ENCODE measurements at regions not wholly inside any gene's neighbourhood (a gene's known extent, or its start where the extent isn't known, plus 50 kb on each side); places are given as distances from the start of the nearest gene placed in this dataset.

DNA sequence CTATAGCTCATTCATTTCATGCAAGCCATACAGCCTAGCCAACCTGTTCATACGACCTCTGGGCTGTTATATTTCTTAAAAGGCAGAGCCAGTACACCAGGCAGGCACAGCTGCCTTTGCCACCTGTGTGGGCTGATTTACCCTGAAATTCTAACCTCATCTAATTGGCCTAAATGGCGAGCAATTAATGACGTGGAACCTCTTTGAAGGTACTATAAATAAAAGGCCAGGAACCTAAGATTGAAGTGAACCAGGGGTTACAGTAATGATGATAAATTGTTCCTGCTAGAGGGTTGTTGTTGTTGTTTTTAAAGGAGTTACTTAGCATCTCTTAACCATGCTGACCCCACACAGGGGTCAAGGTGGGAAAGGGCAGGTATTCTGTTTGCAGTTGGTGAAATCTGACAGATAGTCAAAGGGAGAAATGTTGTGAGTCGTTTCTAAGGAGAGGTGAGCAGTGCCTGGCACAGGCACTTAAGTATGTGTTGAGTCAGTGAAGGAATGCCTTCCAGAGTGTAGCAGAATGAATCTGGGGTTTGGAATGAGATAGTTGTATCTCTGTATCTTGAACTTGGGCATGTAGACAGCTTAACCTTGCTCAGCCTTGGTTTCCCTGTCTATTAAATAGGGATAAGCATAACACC, 213.5 kb upstream of the NAV2 start:
- Histone ChIP-seq H3K27ac (ENCODE audit: low read depth in 1 of 3, low read length in 2 of 3) (no peak overlapping the region), H3K9me3 (ENCODE audit: control insufficient read depth in 2 of 2, insufficient read depth in 1 of 2, low read depth in 1 of 2, low read length in 1 of 2) (peaks cover 0 to 5% of the 10 kb centered on the region in 2 donors), H3K4me1 (ENCODE audit: control insufficient read depth in 3 of 3, insufficient read depth in 2 of 3, low read depth in 1 of 3, low read length in 2 of 3) (no peaks in the 10 kb centered on the region), H3K36me3 (ENCODE audit: control insufficient read depth in 3 of 3, insufficient read depth in 2 of 3, low read depth in 1 of 3, low read length in 3 of 3) (no peaks in the 10 kb centered on the region), H3K27me3 (ENCODE audit: control insufficient read depth in 3 of 3, insufficient read depth in 3 of 3, low read length in 3 of 3) (peaks cover 0 to 2% (median 1%) of the 10 kb centered on the region in 3 donors), H3K4me3 (ENCODE audit: low read depth in 1 of 3, low read length in 3 of 3) (no peak overlapping the region)
- DNase-seq (no peak), FAIRE-seq (no peak)
- WGBS, 3 donors: 13 to 29% (median 20%) methylated on average over 4 of the region's 4 CpGs

DNA sequence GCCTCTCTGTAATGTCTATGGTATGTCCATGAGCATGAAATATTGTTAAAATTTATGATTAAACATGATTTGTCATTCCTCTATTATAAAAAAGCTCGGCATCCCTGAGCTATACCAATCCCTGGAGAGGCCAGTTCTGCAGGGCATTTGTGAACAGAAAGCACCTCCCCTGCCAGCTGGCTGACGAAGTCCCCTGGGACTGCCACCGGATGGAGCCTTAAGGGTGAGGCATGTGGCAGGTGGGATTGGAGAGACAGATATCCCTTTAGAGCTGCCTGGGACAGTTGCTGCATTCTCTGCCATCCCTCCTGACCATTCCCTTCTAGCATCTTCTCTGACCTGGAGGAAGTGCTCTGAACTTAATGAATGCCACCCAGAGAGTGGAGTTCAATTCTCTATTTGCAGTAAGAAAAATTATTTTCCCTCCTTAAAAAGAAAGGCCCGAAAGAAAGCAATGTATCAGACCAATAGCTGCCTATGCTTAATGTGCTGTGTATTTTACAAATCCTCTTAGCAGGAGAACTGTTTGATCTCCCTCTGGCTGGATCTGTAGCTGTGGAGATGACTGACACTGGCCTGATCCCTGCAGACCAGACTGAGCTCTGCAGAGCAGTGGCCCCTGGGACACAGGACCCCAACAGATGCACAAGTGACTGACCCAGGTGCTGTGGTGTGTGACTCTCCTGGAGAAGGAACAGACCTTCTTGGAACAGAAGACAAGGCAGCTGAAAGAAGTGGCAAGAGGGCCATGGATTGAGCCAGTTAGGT, 219.0 kb upstream of the NAV2 start:
- no peak for FAIRE-seq
- Histone ChIP-seq H3K4me3 (ENCODE audit: low read depth in 1 of 3, low read length in 3 of 3) (no peak overlapping the region), H3K36me3 (ENCODE audit: control insufficient read depth in 3 of 3, insufficient read depth in 2 of 3, low read depth in 1 of 3, low read length in 3 of 3) (no peaks in the 10 kb centered on the region), H3K27ac (ENCODE audit: low read depth in 1 of 3, low read length in 2 of 3) (no peak overlapping the region), H3K9me3 (ENCODE audit: control insufficient read depth in 2 of 2, insufficient read depth in 1 of 2, low read depth in 1 of 2, low read length in 1 of 2) (peaks cover 0 to 5% of the 10 kb centered on the region in 2 donors), H3K4me1 (ENCODE audit: control insufficient read depth in 3 of 3, insufficient read depth in 2 of 3, low read depth in 1 of 3, low read length in 2 of 3) (no peaks in the 10 kb centered on the region), H3K27me3 (ENCODE audit: control insufficient read depth in 3 of 3, insufficient read depth in 3 of 3, low read length in 3 of 3) (peaks cover 0 to 4% (median 0%) of the 10 kb centered on the region in 3 donors)
- 54 to 67% (median 61%) methylated on average over 4 of the region's 4 CpGs for WGBS, 3 donors
- no peak for DNase-seq

GRCh38 chr11:19482319-19483100, 230.1 kb upstream of the NAV2 start:
- Histone ChIP-seq H3K4me1 (ENCODE audit: control insufficient read depth in 3 of 3, insufficient read depth in 2 of 3, low read depth in 1 of 3, low read length in 2 of 3) (no peaks in the 10 kb centered on the region), H3K36me3 (ENCODE audit: control insufficient read depth in 3 of 3, insufficient read depth in 2 of 3, low read depth in 1 of 3, low read length in 3 of 3) (no peaks in the 10 kb centered on the region), H3K27me3 (ENCODE audit: control insufficient read depth in 3 of 3, insufficient read depth in 3 of 3, low read length in 3 of 3) (peaks cover 0 to 11% (median 2%) of the 10 kb centered on the region in 3 donors), H3K27ac (ENCODE audit: low read depth in 1 of 3, low read length in 2 of 3) (no peak overlapping the region), H3K9me3 (ENCODE audit: control insufficient read depth in 2 of 2, insufficient read depth in 1 of 2, low read depth in 1 of 2, low read length in 1 of 2) (no peaks in the 10 kb centered on the region), H3K4me3 (ENCODE audit: low read depth in 1 of 3, low read length in 3 of 3) (no peak overlapping the region)
- FAIRE-seq (no peak), DNase-seq (no peak)
- 70 to 83% (median 75%) methylated on average over 6 of the region's 6 CpGs for WGBS, 3 donors

- H3K36me3 ChIP-seq (ENCODE audit: control insufficient read depth in 3 of 3, insufficient read depth in 2 of 3, low read depth in 1 of 3, low read length in 3 of 3): no peaks in the 10 kb centered on the region
- FAIRE-seq (no peak), DNase-seq (no peak)
- 69 to 83% (median 69%) methylated on average over 2 of the region's 2 CpGs for WGBS, 3 donors
- no peaks in the 10 kb centered on the region for H3K4me1 ChIP-seq (ENCODE audit: control insufficient read depth in 3 of 3, insufficient read depth in 2 of 3, low read depth in 1 of 3, low read length in 2 of 3)
- no peaks in the 10 kb centered on the region for H3K9me3 ChIP-seq (ENCODE audit: control insufficient read depth in 2 of 2, insufficient read depth in 1 of 2, low read depth in 1 of 2, low read length in 1 of 2)
- no peak overlapping the region for H3K27ac ChIP-seq (ENCODE audit: low read depth in 1 of 3, low read length in 2 of 3)
- no peak overlapping the region for H3K4me3 ChIP-seq (ENCODE audit: low read depth in 1 of 3, low read length in 3 of 3)
- H3K27me3 ChIP-seq (ENCODE audit: control insufficient read depth in 3 of 3, insufficient read depth in 3 of 3, low read length in 3 of 3): peaks cover 0 to 16% (median 2%) of the 10 kb centered on the region in 3 donors
Measured at GRCh38 chr11:19480540-19480939, 232.1 kb upstream of the NAV2 start.

DNA sequence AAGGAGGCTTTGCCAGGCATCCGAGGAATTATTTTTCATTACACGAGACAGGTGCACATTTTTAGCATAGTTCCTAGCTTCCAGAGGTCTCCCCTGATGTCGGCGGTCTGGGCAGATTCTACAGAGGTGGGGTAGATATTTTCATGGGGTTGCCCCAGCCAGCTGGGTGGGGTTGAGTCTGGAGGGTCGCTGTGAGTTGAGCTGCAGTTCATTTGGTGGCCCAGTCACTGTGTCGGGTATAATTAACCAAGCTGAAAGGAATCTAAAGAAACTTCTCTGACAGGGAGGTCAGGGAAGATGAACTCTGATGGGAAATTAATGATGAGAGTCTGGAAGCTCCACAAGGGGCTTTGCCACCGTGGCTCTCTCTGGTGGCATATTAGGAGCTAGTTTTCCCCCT, 233.7 kb upstream of the NAV2 start:
- FAIRE-seq: no peak
- no peaks in the 10 kb centered on the region for H3K9me3 ChIP-seq (ENCODE audit: control insufficient read depth in 2 of 2, insufficient read depth in 1 of 2, low read depth in 1 of 2, low read length in 1 of 2)
- H3K27ac ChIP-seq (ENCODE audit: low read depth in 1 of 3, low read length in 2 of 3): no peak overlapping the region
- peaks cover 0 to 18% (median 2%) of the 10 kb centered on the region in 3 donors for H3K27me3 ChIP-seq (ENCODE audit: control insufficient read depth in 3 of 3, insufficient read depth in 3 of 3, low read length in 3 of 3)
- no peaks in the 10 kb centered on the region for H3K4me1 ChIP-seq (ENCODE audit: control insufficient read depth in 3 of 3, insufficient read depth in 2 of 3, low read depth in 1 of 3, low read length in 2 of 3)
- no peak for DNase-seq
- 43 to 57% (median 53%) methylated on average over 7 of the region's 7 CpGs for WGBS, 3 donors
- H3K36me3 ChIP-seq (ENCODE audit: control insufficient read depth in 3 of 3, insufficient read depth in 2 of 3, low read depth in 1 of 3, low read length in 3 of 3): no peaks in the 10 kb centered on the region
- no peak overlapping the region for H3K4me3 ChIP-seq (ENCODE audit: low read depth in 1 of 3, low read length in 3 of 3)

- H3K9me3 ChIP-seq (ENCODE audit: control insufficient read depth in 2 of 2, insufficient read depth in 1 of 2, low read depth in 1 of 2, low read length in 1 of 2): no peaks in the 10 kb centered on the region
- FAIRE-seq (no peak), DNase-seq (no peak)
- H3K4me1 ChIP-seq (ENCODE audit: control insufficient read depth in 3 of 3, insufficient read depth in 2 of 3, low read depth in 1 of 3, low read length in 2 of 3): no peaks in the 10 kb centered on the region
- no peaks in the 10 kb centered on the region for H3K36me3 ChIP-seq (ENCODE audit: control insufficient read depth in 3 of 3, insufficient read depth in 2 of 3, low read depth in 1 of 3, low read length in 3 of 3)
- peaks cover 0 to 19% (median 2%) of the 10 kb centered on the region in 3 donors for H3K27me3 ChIP-seq (ENCODE audit: control insufficient read depth in 3 of 3, insufficient read depth in 3 of 3, low read length in 3 of 3)
- peak overlapping the region in 1 of 3 donors; percentile 52 for H3K27ac ChIP-seq (ENCODE audit: low read depth in 1 of 3, low read length in 2 of 3)
- H3K4me3 ChIP-seq (ENCODE audit: low read depth in 1 of 3, low read length in 3 of 3): no peak overlapping the region
- 64 to 77% (median 73%) methylated on average over 7 of the region's 7 CpGs for WGBS, 3 donors
Measured at GRCh38 chr11:19474954-19475721, 234.4 kb upstream of the E2F8 start.

GRCh38 chr11:19474211-19474610, 233.5 kb upstream of the E2F8 start:
- FAIRE-seq: no peak
- Histone ChIP-seq H3K4me1 (ENCODE audit: control insufficient read depth in 3 of 3, insufficient read depth in 2 of 3, low read depth in 1 of 3, low read length in 2 of 3) (no peaks in the 10 kb centered on the region), H3K27me3 (ENCODE audit: control insufficient read depth in 3 of 3, insufficient read depth in 3 of 3, low read length in 3 of 3) (peaks cover 0 to 18% (median 2%) of the 10 kb centered on the region in 3 donors), H3K27ac (ENCODE audit: low read depth in 1 of 3, low read length in 2 of 3) (no peak overlapping the region), H3K36me3 (ENCODE audit: control insufficient read depth in 3 of 3, insufficient read depth in 2 of 3, low read depth in 1 of 3, low read length in 3 of 3) (no peaks in the 10 kb centered on the region), H3K4me3 (ENCODE audit: low read depth in 1 of 3, low read length in 3 of 3) (no peak overlapping the region), H3K9me3 (ENCODE audit: control insufficient read depth in 2 of 2, insufficient read depth in 1 of 2, low read depth in 1 of 2, low read length in 1 of 2) (no peaks in the 10 kb centered on the region)
- DNase-seq: no peak
- 67 to 71% (median 70%) methylated on average over 4 of the region's 4 CpGs for WGBS, 3 donors

DNA sequence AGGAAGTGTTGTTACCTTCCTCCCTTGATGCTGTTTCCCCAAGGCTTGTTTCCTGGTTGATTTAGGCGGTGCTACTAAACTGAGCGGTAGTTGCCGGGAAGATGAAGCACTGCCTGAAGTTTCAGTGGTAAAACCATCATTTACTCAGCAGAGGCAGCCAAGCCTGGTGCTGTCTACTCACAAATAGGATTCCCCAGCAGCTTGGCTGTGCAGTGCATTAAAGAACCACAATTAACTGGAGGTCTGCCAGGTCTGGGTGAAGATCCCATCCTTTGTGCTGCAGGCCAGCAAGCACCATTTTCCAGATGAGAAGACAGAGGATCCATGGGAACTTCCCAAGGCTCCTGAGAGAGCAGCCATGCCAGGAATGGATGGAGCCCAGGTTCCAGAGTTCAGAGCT, 231.9 kb upstream of the E2F8 start:
- Histone ChIP-seq H3K27ac (ENCODE audit: low read depth in 1 of 3, low read length in 2 of 3) (no peak overlapping the region), H3K9me3 (ENCODE audit: control insufficient read depth in 2 of 2, insufficient read depth in 1 of 2, low read depth in 1 of 2, low read length in 1 of 2) (no peaks in the 10 kb centered on the region), H3K27me3 (ENCODE audit: control insufficient read depth in 3 of 3, insufficient read depth in 3 of 3, low read length in 3 of 3) (peaks cover 0 to 12% (median 0%) of the 10 kb centered on the region in 3 donors), H3K4me1 (ENCODE audit: control insufficient read depth in 3 of 3, insufficient read depth in 2 of 3, low read depth in 1 of 3, low read length in 2 of 3) (no peaks in the 10 kb centered on the region), H3K4me3 (ENCODE audit: low read depth in 1 of 3, low read length in 3 of 3) (no peak overlapping the region), H3K36me3 (ENCODE audit: control insufficient read depth in 3 of 3, insufficient read depth in 2 of 3, low read depth in 1 of 3, low read length in 3 of 3) (no peaks in the 10 kb centered on the region)
- WGBS, 3 donors: 76 to 88% (median 79%) methylated on average over 3 of the region's 3 CpGs
- FAIRE-seq (no peak), DNase-seq (no peak)
